GM10266 (cell line): ENCODE measurements at regions not wholly inside any gene's neighbourhood (a gene's known extent, or its start where the extent isn't known, plus 50 kb on each side); places are given as distances from the start of the nearest gene placed in this dataset.
"Not testable (repeated sequence)": the region's sequence is repeated elsewhere in the genome, so short reads cannot be mapped to it uniquely, and the experiment has no call there.

ENCODE experiments used
- DNase-seq: peaks from one replicate; pipeline ENCODE4 v3.0.0; 2012; ENCODE audit errors: extremely low spot score
- TF ChIP-seq, protein P1 (sequence below): IDR thresholded peaks from 2 replicates; pipeline ENCODE4 v1.5.1; 2012; ENCODE audit warnings: mild to moderate bottlenecking, low read depth; ENCODE audit not compliant: control insufficient read depth, insufficient read depth; ENCODE audit errors: missing control alignments

DNA sequence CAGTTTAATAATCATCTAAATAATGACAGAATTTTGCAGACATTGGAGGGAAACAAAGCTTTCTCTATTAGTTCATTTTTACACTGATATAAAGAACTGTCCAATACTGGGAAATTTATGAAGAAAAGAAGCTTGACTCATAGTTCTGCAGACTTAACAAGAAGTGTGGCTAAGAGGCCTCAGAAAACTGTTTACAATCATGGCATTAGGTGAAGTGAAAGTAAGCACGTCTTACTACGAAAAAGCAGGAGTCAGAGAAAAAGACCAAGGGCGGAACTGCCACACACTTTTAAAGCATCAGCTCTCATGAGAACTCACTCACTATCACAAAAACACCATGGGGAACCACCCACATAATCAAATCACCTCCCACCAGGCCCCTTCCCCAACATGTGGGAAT, 804.4 kb downstream of the FLRT2 start:
- TF ChIP-seq, protein P1, sequence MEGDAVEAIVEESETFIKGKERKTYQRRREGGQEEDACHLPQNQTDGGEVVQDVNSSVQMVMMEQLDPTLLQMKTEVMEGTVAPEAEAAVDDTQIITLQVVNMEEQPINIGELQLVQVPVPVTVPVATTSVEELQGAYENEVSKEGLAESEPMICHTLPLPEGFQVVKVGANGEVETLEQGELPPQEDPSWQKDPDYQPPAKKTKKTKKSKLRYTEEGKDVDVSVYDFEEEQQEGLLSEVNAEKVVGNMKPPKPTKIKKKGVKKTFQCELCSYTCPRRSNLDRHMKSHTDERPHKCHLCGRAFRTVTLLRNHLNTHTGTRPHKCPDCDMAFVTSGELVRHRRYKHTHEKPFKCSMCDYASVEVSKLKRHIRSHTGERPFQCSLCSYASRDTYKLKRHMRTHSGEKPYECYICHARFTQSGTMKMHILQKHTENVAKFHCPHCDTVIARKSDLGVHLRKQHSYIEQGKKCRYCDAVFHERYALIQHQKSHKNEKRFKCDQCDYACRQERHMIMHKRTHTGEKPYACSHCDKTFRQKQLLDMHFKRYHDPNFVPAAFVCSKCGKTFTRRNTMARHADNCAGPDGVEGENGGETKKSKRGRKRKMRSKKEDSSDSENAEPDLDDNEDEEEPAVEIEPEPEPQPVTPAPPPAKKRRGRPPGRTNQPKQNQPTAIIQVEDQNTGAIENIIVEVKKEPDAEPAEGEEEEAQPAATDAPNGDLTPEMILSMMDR: no peak
- DNase-seq: no peak

GRCh38 chr14:86333493-86333892, 803.5 kb downstream of the FLRT2 start:
- no peak for DNase-seq
- TF ChIP-seq, protein P1: no peak

DNA sequence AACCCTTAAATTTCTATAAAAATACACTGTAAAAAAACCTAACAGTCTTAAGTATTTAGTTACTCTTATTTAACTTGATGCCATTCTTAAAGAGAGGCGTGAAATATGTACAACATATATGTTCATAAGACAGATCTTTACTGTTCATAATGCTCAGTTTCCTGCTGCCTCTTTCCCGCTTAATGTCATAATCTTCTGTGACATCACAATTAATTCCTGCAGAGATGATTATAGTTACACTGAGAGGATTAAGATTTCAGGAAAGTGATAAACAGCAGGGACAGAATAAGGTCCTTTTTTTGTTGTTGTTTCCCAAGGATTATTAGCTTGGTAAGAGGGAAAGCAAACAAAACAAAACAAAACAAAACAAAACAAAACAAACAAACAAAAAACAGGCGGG, 801.4 kb downstream of the FLRT2 start:
- no peak for DNase-seq
- TF ChIP-seq, protein P1: no peak

DNA sequence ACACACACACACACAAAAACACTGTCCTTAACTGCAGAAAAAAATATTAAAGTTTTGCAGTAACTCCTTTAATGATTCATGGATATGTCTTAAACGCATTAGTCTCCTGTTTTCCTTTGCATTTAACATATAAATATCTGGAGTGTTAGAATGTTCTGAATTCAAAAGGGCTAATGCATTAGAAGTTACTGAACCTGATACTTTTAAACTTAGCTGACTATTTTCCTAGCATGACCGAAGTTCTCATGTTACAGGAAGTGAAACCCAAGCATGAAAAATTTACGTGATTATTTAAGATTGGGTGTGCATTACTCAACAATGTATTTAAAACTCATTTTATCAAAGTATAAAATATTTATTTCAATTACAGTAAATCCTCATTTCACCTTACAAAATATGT, 791.2 kb downstream of the FLRT2 start:
- no peak for DNase-seq
- TF ChIP-seq, protein P1: no peak

DNA sequence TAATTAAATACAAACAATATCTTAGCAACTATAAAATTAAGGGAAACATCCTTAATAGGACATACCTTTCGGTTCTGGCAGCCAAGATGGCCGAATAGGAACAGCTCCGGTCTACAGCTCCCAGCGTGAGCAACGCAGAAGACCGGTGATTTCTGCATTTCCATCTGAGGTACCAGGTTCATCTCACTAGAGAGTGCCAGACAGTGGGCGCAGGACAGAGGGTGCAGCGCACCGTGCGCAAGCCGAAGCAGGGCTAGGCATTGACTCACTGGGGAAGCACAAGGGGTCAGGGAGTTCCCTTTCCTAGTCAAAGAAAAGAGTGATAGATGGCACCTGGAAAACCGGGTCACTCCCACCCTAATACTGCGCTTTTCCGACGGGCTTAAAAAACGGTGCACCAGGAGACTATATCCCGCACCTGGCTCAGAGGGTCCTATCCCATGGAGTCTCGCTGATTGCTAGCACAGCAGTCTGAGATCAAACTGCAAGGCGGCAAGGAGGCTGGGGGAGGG, 782.3 kb downstream of the FLRT2 start:
- not testable (repeated sequence) for DNase-seq

GRCh38 chr14:86311151-86311550, 781.2 kb downstream of the FLRT2 start:
- no peak for DNase-seq
- TF ChIP-seq, protein P1: no peak

- no peak for DNase-seq
- TF ChIP-seq, protein P1: no peak
Measured at GRCh38 chr14:86310611-86311010, 780.7 kb downstream of the FLRT2 start.

- TF ChIP-seq, protein P1: no peak
Measured at GRCh38 chr14:86310148-86310547, 780.2 kb downstream of the FLRT2 start.

More at GRCh38 chr14:86310148-86310547, 780.2 kb downstream of the FLRT2 start:
- DNase-seq: no peak
